ENCODE measurements at regions not wholly inside any gene's neighbourhood (a gene's known extent, or its start where the extent isn't known, plus 50 kb on each side); places are given as distances from the start of the nearest gene placed in this dataset.

GRCh38 chr4:22895482-22895881 lies 202.7 kb downstream of the GBA3 start:
- Mint-ChIP-seq H3K4me1 (ENCODE audit: low read depth) (no peaks in the 10 kb centered on the region), H3K27ac (no peak overlapping the region), H3K4me3 (no peak overlapping the region), H3K9me3 (no peaks in the 10 kb centered on the region), H3K27me3 (ENCODE audit: low read depth) (peaks cover 6% of the 10 kb centered on the region), H3K36me3 (ENCODE audit: low read depth) (no peaks in the 10 kb centered on the region)
- no peak for DNase-seq
- CTCF ChIA-PET: interaction anchor here (1.3 kb wide), 1 partner anchor 53 kb away, joined by 3 read pairs; no protein-coding TSS in a partner anchor
- intact Hi-C loops (cut with micrococcal nuclease): loop anchor here (5.0 kb wide), 1 partner anchor 822 kb away; no protein-coding TSS in a partner anchor

GRCh38 chr4:22884157-22884556 lies 191.4 kb downstream of the GBA3 start:
- Mint-ChIP-seq H3K27me3 (ENCODE audit: low read depth) (peaks cover 2% of the 10 kb centered on the region), H3K4me3 (no peak overlapping the region), H3K27ac (no peak overlapping the region), H3K36me3 (ENCODE audit: low read depth) (no peaks in the 10 kb centered on the region), H3K4me1 (ENCODE audit: low read depth) (no peaks in the 10 kb centered on the region), H3K9me3 (no peaks in the 10 kb centered on the region)
- intact Hi-C loops (cut with micrococcal nuclease): no loop called here
- no peak for DNase-seq
- CTCF ChIA-PET: no interaction called here

GRCh38 chr4:22881411-22881810 lies 188.7 kb downstream of the GBA3 start:
- Mint-ChIP-seq H3K27ac (no peak overlapping the region), H3K9me3 (no peaks in the 10 kb centered on the region), H3K27me3 (ENCODE audit: low read depth) (peaks cover 2% of the 10 kb centered on the region), H3K4me1 (ENCODE audit: low read depth) (no peaks in the 10 kb centered on the region), H3K4me3 (no peak overlapping the region), H3K36me3 (ENCODE audit: low read depth) (no peaks in the 10 kb centered on the region)
- CTCF ChIA-PET: no interaction called here
- intact Hi-C loops (cut with micrococcal nuclease): no loop called here
- no peak for DNase-seq

- CTCF ChIA-PET: no interaction called here
- no peak overlapping the region for H3K27ac Mint-ChIP-seq
- intact Hi-C loops (cut with micrococcal nuclease): no loop called here
- H3K36me3 Mint-ChIP-seq (ENCODE audit: low read depth): no peaks in the 10 kb centered on the region
- H3K4me3 Mint-ChIP-seq: no peak overlapping the region
- DNase-seq: no peak
- H3K9me3 Mint-ChIP-seq: no peaks in the 10 kb centered on the region
- peaks cover 2% of the 10 kb centered on the region for H3K27me3 Mint-ChIP-seq (ENCODE audit: low read depth)
- no peaks in the 10 kb centered on the region for H3K4me1 Mint-ChIP-seq (ENCODE audit: low read depth)
Measured at GRCh38 chr4:22877486-22878052, 184.8 kb downstream of the GBA3 start.

DNA sequence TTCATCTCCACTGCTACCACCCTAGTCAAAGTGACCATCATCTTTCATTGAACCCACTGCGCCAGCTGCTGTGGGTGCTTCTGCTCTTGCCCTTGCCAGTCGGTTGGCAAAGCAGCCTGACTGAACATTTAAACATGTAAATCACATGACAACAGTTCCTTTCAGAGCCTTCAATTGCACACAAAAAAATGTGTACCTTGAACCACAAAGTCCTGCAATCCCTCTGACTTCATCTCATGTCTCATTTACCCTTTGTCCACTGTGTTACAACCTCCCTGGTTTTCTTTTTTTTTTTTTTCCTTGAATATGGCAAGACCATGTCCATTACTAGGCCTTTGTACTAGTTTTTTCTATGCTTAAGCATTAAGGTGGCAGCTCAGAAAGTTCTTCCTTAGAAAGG lies 183.5 kb downstream of the GBA3 start:
- H3K4me3 Mint-ChIP-seq: no peak overlapping the region
- H3K9me3 Mint-ChIP-seq: no peaks in the 10 kb centered on the region
- H3K27me3 Mint-ChIP-seq (ENCODE audit: low read depth): no peaks in the 10 kb centered on the region
- CTCF ChIA-PET: no interaction called here
- no peak overlapping the region for H3K27ac Mint-ChIP-seq
- H3K36me3 Mint-ChIP-seq (ENCODE audit: low read depth): no peaks in the 10 kb centered on the region
- no peaks in the 10 kb centered on the region for H3K4me1 Mint-ChIP-seq (ENCODE audit: low read depth)
- intact Hi-C loops (cut with micrococcal nuclease): no loop called here
- DNase-seq: no peak

DNA sequence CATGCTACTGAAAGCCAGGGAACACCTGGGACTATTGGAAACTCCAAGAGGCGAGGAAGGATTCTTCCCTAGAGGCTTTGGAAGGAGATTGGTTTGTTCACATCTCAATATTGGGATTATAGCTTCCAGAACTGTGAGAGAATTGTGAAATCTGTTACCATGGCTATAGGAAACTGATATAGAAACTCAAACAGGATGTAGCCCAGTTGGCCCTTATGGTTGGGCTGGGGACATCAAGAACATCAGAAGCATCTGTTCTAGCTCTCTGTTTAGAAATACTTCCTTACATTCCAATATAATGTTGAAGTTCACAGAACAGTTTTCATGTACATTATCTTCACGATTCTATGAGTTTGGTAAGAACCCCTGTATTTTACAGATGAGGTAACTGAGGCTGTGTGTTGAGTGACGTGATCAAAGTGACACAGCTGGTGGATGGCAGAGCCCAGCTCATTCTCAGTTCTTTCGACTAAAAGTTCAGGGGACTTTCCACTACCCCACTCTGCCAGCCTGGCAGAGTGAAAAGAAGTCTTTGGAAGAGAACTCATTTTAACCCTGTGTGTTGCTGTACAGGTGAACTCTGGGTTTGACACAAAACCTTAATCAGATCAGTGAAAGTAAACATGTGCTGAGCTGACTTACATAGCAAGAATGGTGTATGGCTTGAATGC lies 183.0 kb downstream of the GBA3 start:
- no peaks in the 10 kb centered on the region for H3K27me3 Mint-ChIP-seq (ENCODE audit: low read depth)
- intact Hi-C loops (cut with micrococcal nuclease): no loop called here
- no peaks in the 10 kb centered on the region for H3K36me3 Mint-ChIP-seq (ENCODE audit: low read depth)
- no peak for DNase-seq
- H3K9me3 Mint-ChIP-seq: no peaks in the 10 kb centered on the region
- H3K4me1 Mint-ChIP-seq (ENCODE audit: low read depth): no peaks in the 10 kb centered on the region
- H3K27ac Mint-ChIP-seq: no peak overlapping the region
- no peak overlapping the region for H3K4me3 Mint-ChIP-seq
- CTCF ChIA-PET: no interaction called here

DNA sequence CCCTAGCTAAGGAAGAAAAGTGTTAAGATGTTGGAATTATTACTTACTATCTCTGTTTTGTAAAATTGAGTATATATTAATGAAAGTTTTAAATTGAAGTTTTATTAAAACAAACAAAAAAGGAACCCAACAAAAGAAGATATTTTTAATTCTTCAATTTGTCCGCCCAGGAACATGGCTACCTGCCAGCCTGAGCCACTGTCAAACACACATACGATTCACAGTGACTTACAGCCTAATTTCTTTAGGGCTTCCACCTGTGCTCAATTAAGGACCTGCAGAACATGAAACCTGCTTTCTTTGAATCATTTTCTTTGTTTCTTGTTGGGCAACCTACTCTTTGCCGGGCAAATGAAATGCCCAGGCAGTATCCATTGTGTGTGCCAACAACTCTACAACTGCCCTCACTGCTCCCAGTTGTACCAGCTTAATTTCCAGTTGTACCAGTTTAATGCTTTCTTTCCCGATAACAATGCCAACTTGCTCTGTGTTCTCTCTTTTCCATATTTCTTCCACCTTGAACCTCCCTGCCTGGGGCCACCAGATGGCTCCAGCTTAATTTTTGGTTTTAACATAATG lies 181.7 kb downstream of the GBA3 start:
- Mint-ChIP-seq H3K9me3 (no peaks in the 10 kb centered on the region), H3K27me3 (ENCODE audit: low read depth) (no peaks in the 10 kb centered on the region), H3K4me3 (no peak overlapping the region), H3K27ac (no peak overlapping the region), H3K36me3 (ENCODE audit: low read depth) (no peaks in the 10 kb centered on the region), H3K4me1 (ENCODE audit: low read depth) (no peaks in the 10 kb centered on the region)
- intact Hi-C loops (cut with micrococcal nuclease): no loop called here
- CTCF ChIA-PET: interaction anchor here (1.1 kb wide), 1 partner anchor 23 kb away, joined by 4 read pairs; no protein-coding TSS in a partner anchor
- DNase-seq: no peak

- no peaks in the 10 kb centered on the region for H3K36me3 Mint-ChIP-seq (ENCODE audit: low read depth)
- H3K27me3 Mint-ChIP-seq (ENCODE audit: low read depth): no peaks in the 10 kb centered on the region
- H3K27ac Mint-ChIP-seq: no peak overlapping the region
- no peaks in the 10 kb centered on the region for H3K9me3 Mint-ChIP-seq
- CTCF ChIA-PET: no interaction called here
- H3K4me3 Mint-ChIP-seq: no peak overlapping the region
- H3K4me1 Mint-ChIP-seq (ENCODE audit: low read depth): no peaks in the 10 kb centered on the region
- intact Hi-C loops (cut with micrococcal nuclease): no loop called here
- no peak for DNase-seq
Measured at GRCh38 chr4:22873899-22874298, 181.2 kb downstream of the GBA3 start.

- DNase-seq: no peak
- intact Hi-C loops (cut with micrococcal nuclease): no loop called here
- CTCF ChIA-PET: interaction anchor here (1.4 kb wide), 1 partner anchor 26 kb away, joined by 4 read pairs; no protein-coding TSS in a partner anchor
- Mint-ChIP-seq H3K27ac (no peak overlapping the region), H3K27me3 (ENCODE audit: low read depth) (no peaks in the 10 kb centered on the region), H3K4me1 (ENCODE audit: low read depth) (no peaks in the 10 kb centered on the region), H3K36me3 (ENCODE audit: low read depth) (no peaks in the 10 kb centered on the region), H3K4me3 (no peak overlapping the region), H3K9me3 (no peaks in the 10 kb centered on the region)
Measured at GRCh38 chr4:22870847-22871449, 178.2 kb downstream of the GBA3 start.

- Mint-ChIP-seq H3K27ac (no peak overlapping the region), H3K4me3 (no peak overlapping the region), H3K9me3 (no peaks in the 10 kb centered on the region), H3K27me3 (ENCODE audit: low read depth) (no peaks in the 10 kb centered on the region), H3K36me3 (ENCODE audit: low read depth) (no peaks in the 10 kb centered on the region), H3K4me1 (ENCODE audit: low read depth) (no peaks in the 10 kb centered on the region)
- CTCF ChIA-PET: no interaction called here
- DNase-seq: no peak
- intact Hi-C loops (cut with micrococcal nuclease): no loop called here
Measured at GRCh38 chr4:22869235-22869634, 176.5 kb downstream of the GBA3 start.
